Neural cell (in vitro differentiated cells): ENCODE measurements at regions not wholly inside any gene's neighbourhood (a gene's known extent, or its start where the extent isn't known, plus 50 kb on each side); places are given as distances from the start of the nearest gene placed in this dataset.

Experiments used
- H2AFZ ChIP-seq: fragments of 200-600, 300-800 bp; sonication (generic), shearing (Covaris generic); 2 replicates; pipeline ENCODE4 v1.6.0; 2014; ENCODE audit warnings: low read depth, mild to moderate bottlenecking, antibody characterized with exemption, low read length, moderate library complexity
- H3F3A ChIP-seq: fragments of 200-600 bp; shearing (Covaris generic); 2 replicates; pipeline ENCODE4 v1.6.1; 2016; ENCODE audit warnings: mild to moderate bottlenecking, moderate library complexity, mixed read lengths, antibody characterized with exemption, low read length; ENCODE audit not compliant: insufficient read depth, poor library complexity, severe bottlenecking
- H3K27ac ChIP-seq: fragments of 200-600, 300-800 bp; sonication (generic), shearing (Covaris generic); 2 replicates; pipeline ENCODE4 v1.5.1; 2014; ENCODE audit warnings: mild to moderate bottlenecking, low read length, moderate library complexity
- H3K27me3 ChIP-seq: fragments of 300-800, 200-600 bp; sonication (generic), shearing (Covaris generic); 2 replicates; pipeline ENCODE4 v1.6.0; 2014; ENCODE audit warnings: mild to moderate bottlenecking, low read depth, low read length, moderate library complexity; ENCODE audit not compliant: insufficient read depth
- H3K36me3 ChIP-seq: fragments of 300-800, 200-600 bp; sonication (generic), shearing (Covaris generic); 2 replicates; pipeline ENCODE4 v1.5.1; 2014; ENCODE audit warnings: mild to moderate bottlenecking, antibody characterized with exemption, low read length, moderate library complexity; ENCODE audit not compliant: insufficient read depth
- H3K4me2 ChIP-seq: fragments of 300-800, 200-600 bp; sonication (generic), shearing (Covaris generic); 2 replicates; pipeline ENCODE4 v1.6.0; 2014; ENCODE audit warnings: mild to moderate bottlenecking, low read length
- H3K4me3 ChIP-seq: fragments of 300-800, 200-600 bp; sonication (generic), shearing (Covaris generic); 2 replicates; pipeline ENCODE4 v1.5.1; 2014; ENCODE audit warnings: mild to moderate bottlenecking, low read length, moderate library complexity
- H3K79me2 ChIP-seq: fragments of 200-600 bp; shearing (Covaris generic); replicated peaks from 2 replicates; pipeline ENCODE4 v1.6.0; 2014; ENCODE audit warnings: mild to moderate bottlenecking, low read length, moderate library complexity; ENCODE audit not compliant: insufficient read depth
- H3K9ac ChIP-seq: fragments of 300-800, 200-600 bp; sonication (generic), shearing (Covaris generic); 2 replicates; pipeline ENCODE4 v1.6.1; 2016; ENCODE audit warnings: mild to moderate bottlenecking, low read length, mixed read lengths
- H3K9me2 ChIP-seq: fragments of 200-600 bp; shearing (Covaris generic); 2 replicates; pipeline ENCODE4 v1.6.1; 2016; ENCODE audit warnings: mild to moderate bottlenecking, low read length, mixed read lengths; ENCODE audit not compliant: insufficient read depth
- H3K9me3 ChIP-seq: fragments of 200-600, 300-800 bp; sonication (generic), shearing (Covaris generic); 2 replicates; pipeline ENCODE4 v1.6.1; 2016; ENCODE audit warnings: mild to moderate bottlenecking, mixed run types, low read length, moderate library complexity, mixed read lengths
- H4K20me1 ChIP-seq: fragments of 200-600 bp; shearing (Covaris generic); 2 replicates; pipeline ENCODE4 v1.6.1; 2016; ENCODE audit warnings: mild to moderate bottlenecking, mixed run types; ENCODE audit not compliant: insufficient read depth
- CTCF ChIP-seq: fragments of 450-650 bp; IDR thresholded peaks from 2 replicates; pipeline ENCODE4 v1.5.1; 2014; ENCODE audit warnings: antibody characterized with exemption, mild to moderate bottlenecking, moderate library complexity; ENCODE audit not compliant: poor library complexity, severe bottlenecking
- EP300 ChIP-seq: fragments of 450-650 bp; conservative IDR thresholded peaks from 2 replicates; pipeline ENCODE4 v1.6.1; 2014; ENCODE audit warnings: antibody characterized with exemption, mild to moderate bottlenecking, moderate library complexity; ENCODE audit not compliant: poor library complexity, severe bottlenecking
- EZH2 ChIP-seq: fragments of 200-600, 300-800 bp; shearing (Covaris generic), sonication (generic); IDR thresholded peaks from 2 replicates; pipeline ENCODE4 v1.6.1; 2014; ENCODE audit warnings: antibody characterized with exemption, low read length, borderline replicate concordance, mild to moderate bottlenecking; ENCODE audit not compliant: insufficient read depth, poor library complexity, severe bottlenecking
- MXI1 ChIP-seq: fragments of 450-650 bp; conservative IDR thresholded peaks from 2 replicates; pipeline ENCODE4 v1.6.1; 2014; ENCODE audit warnings: antibody characterized with exemption, mild to moderate bottlenecking; ENCODE audit not compliant: poor library complexity, severe bottlenecking
- POLR2AphosphoS5 ChIP-seq: IDR thresholded peaks from 2 replicates; pipeline ENCODE4 v1.6.1; 2012
- RAD21 ChIP-seq: fragments of 450-650 bp; conservative IDR thresholded peaks from 2 replicates; pipeline ENCODE4 v1.6.1; 2014; ENCODE audit warnings: antibody characterized with exemption, mild to moderate bottlenecking, moderate library complexity
- SMC3 ChIP-seq: fragments of 450-650 bp; conservative IDR thresholded peaks from 2 replicates; pipeline ENCODE4 v1.6.1; 2014; ENCODE audit warnings: antibody characterized with exemption, mild to moderate bottlenecking, moderate library complexity; ENCODE audit not compliant: poor library complexity
- TAF1 ChIP-seq: IDR thresholded peaks from 2 replicates; pipeline ENCODE4 v1.6.1; 2012; ENCODE audit warnings: low read depth
- TF ChIP-seq, protein P1 (sequence below): IDR thresholded peaks from 2 replicates; pipeline ENCODE4 v1.6.1; 2012; ENCODE audit warnings: borderline replicate concordance

GRCh38 chr10:105769248-105770184, 1128.4 kb downstream of the SORCS3 start:
- H2AFZ ChIP-seq: no peak overlapping the region
- H3K9me3 ChIP-seq: no peaks in the 10 kb centered on the region
- H3K4me2 ChIP-seq: no peak overlapping the region
- H3K36me3 ChIP-seq: no peaks in the 10 kb centered on the region
- TF ChIP-seq EZH2 (no peak), TAF1 (no peak), POLR2AphosphoS5 (no peak), MXI1 (no peak), SMC3 (no peak), CTCF (no peak), RAD21 (no peak), EP300 (no peak)
- TF ChIP-seq, protein P1, sequence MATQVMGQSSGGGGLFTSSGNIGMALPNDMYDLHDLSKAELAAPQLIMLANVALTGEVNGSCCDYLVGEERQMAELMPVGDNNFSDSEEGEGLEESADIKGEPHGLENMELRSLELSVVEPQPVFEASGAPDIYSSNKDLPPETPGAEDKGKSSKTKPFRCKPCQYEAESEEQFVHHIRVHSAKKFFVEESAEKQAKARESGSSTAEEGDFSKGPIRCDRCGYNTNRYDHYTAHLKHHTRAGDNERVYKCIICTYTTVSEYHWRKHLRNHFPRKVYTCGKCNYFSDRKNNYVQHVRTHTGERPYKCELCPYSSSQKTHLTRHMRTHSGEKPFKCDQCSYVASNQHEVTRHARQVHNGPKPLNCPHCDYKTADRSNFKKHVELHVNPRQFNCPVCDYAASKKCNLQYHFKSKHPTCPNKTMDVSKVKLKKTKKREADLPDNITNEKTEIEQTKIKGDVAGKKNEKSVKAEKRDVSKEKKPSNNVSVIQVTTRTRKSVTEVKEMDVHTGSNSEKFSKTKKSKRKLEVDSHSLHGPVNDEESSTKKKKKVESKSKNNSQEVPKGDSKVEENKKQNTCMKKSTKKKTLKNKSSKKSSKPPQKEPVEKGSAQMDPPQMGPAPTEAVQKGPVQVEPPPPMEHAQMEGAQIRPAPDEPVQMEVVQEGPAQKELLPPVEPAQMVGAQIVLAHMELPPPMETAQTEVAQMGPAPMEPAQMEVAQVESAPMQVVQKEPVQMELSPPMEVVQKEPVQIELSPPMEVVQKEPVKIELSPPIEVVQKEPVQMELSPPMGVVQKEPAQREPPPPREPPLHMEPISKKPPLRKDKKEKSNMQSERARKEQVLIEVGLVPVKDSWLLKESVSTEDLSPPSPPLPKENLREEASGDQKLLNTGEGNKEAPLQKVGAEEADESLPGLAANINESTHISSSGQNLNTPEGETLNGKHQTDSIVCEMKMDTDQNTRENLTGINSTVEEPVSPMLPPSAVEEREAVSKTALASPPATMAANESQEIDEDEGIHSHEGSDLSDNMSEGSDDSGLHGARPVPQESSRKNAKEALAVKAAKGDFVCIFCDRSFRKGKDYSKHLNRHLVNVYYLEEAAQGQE: no peak
- no peaks in the 10 kb centered on the region for H3K27me3 ChIP-seq
- no peaks in the 10 kb centered on the region for H3F3A ChIP-seq
- no peaks in the 10 kb centered on the region for H3K79me2 ChIP-seq
- no peaks in the 10 kb centered on the region for H4K20me1 ChIP-seq
- H3K9ac ChIP-seq: no peak overlapping the region
- H3K27ac ChIP-seq: no peak overlapping the region
- no peaks in the 10 kb centered on the region for H3K9me2 ChIP-seq
- no peak overlapping the region for H3K4me3 ChIP-seq

GRCh38 chr10:105763611-105764010, 1122.5 kb downstream of the SORCS3 start:
- Histone ChIP-seq H3F3A (no peaks in the 10 kb centered on the region), H3K4me2 (no peak overlapping the region), H3K79me2 (no peaks in the 10 kb centered on the region), H3K9ac (no peak overlapping the region), H3K27me3 (no peaks in the 10 kb centered on the region), H3K9me2 (no peaks in the 10 kb centered on the region), H4K20me1 (no peaks in the 10 kb centered on the region), H3K9me3 (no peaks in the 10 kb centered on the region), H3K36me3 (no peaks in the 10 kb centered on the region), H2AFZ (no peak overlapping the region), H3K27ac (no peak overlapping the region), H3K4me3 (no peak overlapping the region)
- TF ChIP-seq, protein P1: no peak
- TF ChIP-seq TAF1 (no peak), MXI1 (no peak), CTCF (no peak), EP300 (no peak), EZH2 (no peak), RAD21 (no peak), SMC3 (no peak), POLR2AphosphoS5 (no peak)
